GM19238 (cell line): ENCODE measurements at regions not wholly inside any gene's neighbourhood (a gene's known extent, or its start where the extent isn't known, plus 50 kb on each side); places are given as distances from the start of the nearest gene placed in this dataset.

Source experiments
- DNase-seq: peaks from one replicate; pipeline ENCODE4 v3.0.0; 2011; ENCODE audit warnings: low spot score; ENCODE audit not compliant: insufficient read length

DNA sequence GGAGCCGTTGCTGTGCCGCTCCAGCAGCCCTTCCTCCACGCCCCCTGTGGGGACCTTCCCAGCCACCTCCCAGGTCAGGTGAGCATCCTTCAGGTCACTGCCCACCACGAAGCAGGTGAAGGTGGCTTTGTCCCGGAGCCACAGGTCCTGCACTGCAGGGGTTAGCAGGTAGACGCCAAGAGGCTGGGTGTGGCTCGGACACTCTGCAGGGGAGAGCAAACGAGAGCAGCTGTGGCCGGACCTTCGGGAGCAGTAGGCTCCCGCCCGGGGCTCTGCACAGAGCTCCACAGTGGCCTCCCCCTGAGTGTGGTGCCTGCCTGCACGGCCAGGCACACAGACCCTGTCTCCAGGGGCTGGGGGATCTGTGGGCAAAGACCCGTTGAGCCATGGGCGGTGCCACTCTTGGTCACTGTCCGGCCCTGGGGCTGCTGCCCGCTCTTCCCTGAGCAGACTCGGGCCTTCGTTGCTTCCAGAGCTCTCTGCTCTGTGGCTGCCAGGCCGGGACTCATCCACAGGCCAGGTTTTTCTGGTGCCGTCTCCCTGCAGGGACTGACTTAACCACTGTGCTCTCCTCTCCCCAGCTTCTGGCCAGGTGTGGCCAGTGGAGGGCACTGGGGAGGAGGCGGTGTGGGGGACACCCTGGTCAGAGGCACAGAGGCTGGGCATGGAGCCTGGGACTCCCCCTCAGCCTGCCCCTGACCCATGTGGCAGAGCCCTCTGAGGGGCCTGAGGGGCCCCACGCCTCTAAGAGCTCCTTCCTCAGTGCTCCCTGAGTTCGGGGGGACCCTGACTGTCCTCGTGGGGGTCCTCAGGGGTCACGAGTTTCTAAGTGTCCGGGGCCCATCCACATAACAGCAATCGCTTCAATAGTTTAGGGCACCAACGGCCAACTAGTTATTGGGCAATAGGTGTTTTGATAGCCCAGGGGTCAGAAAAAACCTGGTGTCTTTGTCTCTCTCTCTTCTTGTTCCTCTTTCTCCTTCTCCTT, 314.9 kb downstream of the TMEM121 start:
- no peak for DNase-seq

DNA sequence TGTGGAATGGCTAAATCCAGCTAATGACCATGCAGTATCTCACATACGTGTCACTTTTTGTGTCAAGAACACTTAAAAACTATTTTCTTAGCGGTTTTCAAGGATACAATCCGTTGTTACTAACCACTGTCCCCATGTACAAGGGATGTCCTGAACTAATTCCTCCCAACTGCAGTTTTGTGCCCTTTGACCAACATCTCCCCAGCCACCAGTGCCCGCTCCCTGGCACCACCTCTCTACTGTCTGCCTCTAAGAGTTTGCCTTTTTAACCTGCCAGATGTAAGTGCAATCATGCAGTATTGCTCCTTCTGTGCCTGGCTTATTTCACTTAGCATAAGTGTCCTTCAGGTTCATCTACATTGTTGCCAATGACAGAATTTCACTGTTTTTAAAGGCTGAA, 315.7 kb downstream of the TMEM121 start:
- DNase-seq = no peak

DNA sequence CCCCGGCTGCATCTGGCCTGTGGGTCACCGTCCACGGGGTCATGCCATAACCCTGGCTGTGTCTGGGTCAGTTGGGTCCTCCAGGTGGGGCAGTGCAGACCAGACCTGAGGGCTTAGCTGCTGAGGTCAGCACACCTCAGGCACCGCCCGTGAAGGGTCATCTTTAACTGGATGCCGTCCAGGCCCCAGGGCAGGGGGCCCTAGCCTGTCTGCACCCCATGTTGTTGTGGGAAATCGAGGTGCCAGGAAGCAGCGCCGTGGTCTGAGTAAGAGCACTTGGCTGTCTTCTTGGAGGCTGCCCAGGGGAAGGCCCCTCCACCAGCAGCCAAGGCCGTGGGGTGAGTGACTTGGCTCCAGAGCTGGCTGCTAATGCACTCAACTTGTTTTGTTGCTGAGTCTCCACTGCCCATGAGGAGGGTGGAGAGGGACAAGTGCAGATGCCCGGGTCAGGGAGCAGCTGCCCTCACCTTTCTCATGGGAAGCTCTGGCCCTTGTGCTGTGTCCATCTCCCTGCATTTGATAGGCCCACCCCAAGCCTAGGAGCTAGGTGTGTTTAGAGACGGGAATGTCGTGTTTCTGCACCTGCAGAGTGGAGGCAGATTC, 317.2 kb downstream of the TMEM121 start:
- DNase-seq = no peak

DNA sequence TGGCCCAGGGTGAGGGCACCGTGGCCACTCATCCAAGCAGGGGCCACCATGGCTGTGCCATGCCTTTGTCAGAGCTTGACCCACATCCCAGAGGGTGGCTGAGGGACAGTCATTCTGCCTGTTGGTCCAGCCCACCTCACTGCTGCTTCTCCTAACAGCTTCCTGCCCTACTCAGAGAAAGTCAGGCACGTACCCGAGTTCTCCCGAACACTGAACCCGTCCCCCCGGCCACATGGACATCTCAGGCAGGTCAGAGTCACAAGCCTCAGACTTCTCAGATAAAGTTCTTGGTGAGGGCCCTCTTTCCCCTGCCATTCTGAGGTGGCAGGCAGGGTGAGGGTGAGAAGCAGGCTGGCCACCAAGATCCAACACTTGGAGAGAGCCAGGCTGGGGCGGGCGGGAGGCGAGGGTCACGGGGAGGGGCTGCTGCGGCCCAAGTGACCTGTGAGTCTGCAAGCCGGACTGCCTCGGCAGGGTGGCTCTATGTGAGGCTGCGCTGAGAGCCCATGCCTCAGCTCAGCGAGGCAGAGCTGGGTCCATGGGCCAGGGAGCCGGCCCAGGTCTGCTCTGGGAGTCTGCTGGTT, 317.8 kb downstream of the TMEM121 start:
- DNase-seq = no peak

DNA sequence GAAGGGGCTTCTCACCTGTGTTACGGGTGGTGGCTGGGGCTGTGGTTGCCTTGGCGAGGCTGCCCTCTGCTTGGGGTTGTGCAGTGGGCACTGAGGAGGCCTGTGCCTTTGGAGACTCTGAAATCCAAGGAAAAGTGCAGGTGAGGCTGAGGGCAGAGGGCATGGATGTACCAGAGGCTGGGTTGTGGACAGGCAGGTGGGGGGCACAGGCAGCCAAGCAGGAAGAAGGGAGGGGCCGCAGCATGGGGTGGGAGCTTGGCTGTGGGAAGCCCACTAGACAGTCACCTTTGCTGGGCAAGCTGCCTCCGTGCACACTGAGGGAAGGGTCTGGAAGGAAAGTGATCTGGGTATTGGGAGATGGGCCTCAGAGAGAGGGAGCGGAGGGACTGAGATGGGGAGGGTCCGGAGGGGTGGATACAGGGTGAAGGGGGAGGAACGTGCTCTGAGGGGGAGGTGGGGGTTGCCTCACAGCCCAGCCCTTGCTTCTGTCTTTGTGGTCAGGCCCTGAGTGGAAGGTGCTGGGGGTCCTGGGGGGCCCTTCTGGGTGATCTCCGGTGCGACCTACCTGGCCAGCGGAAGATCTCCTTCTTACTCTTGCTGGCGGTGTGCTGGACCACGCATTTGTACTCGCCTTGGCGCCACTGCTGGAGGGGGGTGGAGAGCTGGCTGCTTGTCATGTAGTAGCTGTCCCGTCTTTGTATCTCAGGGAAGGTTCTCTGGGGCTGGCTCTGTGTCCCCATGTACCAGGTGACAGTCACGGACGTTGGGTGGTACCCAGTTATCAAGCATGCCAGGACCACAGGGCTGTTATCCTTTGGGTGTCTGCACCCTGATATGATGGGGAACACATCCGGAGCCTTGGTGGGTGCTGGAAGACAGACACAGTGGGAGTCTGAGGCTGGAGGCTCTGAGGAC, 318.7 kb downstream of the TMEM121 start:
- DNase-seq = no peak

DNA sequence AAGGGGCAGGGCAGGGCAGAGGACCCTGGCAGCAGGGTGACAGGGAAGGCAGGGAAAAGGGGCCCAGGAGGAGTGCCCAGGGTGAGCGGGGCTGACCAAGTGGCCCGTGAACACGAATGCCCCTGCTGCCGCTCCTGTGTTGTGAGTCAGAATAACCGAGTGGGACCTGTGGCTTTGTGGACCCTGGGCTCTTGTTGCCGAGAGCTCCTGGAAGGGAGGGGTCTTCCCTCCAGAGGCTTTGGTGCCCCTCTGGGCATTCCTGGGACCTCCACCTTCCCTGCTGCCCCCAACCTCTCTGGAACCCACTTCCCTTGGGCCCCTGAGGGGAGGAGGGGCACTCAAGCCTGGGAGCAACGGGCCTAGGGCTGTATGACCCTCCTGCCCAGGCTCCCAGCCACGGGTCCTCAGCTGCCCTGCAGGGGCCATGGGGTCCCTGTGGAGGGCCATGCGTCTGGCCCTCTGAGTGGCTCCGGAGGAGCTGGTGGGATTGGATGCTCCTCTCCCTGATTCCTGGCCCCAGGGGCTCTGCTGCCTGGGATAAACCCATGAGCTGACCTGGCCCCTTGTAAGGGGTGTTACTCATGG, 319.4 kb downstream of the TMEM121 start:
- no peak for DNase-seq

DNA sequence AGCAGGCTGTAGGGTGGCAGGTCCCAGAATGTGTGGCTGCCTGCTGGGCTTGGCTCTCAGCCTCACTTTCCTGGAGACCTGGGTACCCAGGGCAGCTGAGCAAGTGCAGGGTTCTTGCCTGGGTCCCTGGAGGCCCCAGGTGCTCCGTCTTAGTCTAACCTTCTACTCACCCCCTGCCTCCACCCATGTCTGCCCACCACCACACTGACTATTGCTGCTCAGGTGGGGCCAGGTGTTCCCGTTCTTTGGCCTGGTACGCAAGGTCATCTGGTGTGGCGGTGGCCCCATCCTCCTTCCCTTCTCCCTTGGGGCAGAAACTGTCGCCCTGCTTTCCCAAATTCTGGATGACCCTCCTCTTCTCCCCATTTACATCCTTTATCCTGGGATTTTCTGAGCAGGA, 319.9 kb downstream of the TMEM121 start:
- DNase-seq = no peak

DNA sequence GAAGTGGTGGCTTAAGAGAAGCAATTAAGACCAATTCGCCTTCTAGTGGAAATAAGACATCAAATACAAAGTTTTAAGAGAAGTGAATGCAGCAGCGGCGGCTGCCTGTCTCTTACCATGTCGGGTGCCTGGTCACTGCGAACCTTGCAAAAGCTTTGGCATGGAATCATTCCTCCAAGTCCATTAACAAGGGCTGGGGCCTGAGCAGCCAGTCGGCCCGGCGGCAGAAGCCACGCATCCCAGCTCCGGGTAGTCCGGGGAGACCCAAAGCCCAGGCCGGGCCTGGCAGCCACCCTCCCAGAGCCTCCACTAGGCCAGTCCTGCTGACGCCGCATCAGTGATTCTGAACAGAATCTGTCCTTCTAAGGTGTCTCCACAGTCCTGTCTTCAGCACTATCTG, 321.0 kb downstream of the TMEM121 start:
- DNase-seq = no peak

DNA sequence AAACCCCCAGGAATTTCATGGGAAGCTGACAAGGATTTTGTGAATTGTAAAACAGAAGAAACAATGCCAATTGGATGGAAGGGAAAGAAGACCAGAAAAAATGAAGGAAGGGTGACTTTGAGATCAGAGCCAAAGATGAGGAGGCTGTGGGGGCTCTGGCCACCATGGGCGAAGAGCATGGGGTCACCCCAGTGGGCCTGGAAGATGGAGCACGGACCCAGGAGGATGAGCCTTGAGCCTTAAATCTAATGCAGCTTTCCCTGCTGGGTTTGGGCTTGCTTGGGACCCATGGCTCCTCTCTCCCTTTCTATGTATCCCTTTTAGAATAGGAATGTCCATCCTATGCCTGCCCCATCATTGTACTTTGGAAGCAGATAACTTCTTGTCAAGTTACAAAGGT, 322.2 kb downstream of the TMEM121 start:
- no peak for DNase-seq

DNA sequence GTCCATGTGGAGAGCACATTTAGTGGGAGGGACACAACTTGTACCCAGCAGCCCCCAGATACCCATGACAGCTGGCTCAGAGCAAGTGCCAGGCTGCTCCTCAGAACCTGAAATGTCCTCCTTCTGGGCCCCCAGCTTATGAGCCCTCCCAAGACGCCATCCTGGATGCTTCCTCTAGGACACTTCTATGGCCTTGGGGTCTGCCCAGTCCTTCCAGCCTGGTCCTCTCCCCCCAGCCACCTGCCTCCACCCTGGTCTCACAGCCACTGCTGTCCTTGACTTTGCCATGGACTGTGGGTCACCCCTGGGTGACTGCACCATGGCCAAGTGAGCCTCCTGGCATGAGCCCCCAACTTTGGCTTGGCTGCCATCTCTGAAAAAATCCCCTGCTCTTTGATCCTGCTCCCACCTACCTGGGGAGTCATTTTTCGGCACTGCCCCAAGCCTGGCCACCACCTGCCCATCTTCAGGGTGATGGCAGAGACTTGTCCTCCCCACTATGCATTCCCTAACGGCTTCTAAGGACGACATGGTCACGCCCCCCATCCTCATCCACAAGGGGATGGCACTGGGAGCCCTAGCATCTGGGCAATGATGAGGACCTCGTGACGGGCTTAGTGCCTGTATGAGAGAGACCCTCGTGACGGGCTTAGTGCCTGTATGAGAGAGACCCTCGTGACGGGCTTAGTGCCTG, 323.7 kb downstream of the TMEM121 start:
- no peak for DNase-seq

DNA sequence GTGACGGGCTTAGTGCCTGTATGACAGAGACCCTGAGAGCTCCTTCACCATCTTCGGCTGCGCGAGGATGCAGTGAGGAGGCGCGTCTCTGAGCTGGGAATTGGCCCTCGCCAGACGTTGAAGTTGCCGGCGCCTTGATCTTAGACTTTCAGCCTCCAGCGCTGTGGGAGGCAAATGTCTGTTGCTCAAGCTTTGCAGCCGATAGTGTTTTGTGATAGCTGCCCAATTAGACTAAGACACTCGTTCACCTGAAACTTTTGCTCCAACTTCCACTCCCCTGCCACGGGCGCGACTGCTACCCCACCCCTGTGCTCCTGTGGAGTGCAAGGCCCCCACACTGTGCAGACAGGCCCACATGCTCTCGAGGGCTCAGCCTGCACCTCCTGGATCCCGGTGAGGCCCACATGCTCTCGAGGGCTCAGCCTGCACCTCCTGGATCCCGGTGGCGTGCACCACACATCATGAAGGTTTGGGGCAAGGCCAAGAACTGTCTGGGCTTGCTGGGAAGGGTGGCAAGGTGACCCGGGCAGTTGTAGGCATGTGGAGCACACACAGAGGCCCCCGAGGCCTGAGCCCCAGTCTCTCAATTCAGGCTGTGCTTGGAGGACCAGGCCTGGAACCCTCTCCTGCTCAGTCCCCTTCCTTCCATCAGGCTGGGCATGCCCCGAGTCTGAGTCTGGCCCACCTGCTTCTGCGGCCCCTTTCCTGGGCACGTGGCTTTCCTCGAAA, 324.6 kb downstream of the TMEM121 start:
- no peak for DNase-seq

DNA sequence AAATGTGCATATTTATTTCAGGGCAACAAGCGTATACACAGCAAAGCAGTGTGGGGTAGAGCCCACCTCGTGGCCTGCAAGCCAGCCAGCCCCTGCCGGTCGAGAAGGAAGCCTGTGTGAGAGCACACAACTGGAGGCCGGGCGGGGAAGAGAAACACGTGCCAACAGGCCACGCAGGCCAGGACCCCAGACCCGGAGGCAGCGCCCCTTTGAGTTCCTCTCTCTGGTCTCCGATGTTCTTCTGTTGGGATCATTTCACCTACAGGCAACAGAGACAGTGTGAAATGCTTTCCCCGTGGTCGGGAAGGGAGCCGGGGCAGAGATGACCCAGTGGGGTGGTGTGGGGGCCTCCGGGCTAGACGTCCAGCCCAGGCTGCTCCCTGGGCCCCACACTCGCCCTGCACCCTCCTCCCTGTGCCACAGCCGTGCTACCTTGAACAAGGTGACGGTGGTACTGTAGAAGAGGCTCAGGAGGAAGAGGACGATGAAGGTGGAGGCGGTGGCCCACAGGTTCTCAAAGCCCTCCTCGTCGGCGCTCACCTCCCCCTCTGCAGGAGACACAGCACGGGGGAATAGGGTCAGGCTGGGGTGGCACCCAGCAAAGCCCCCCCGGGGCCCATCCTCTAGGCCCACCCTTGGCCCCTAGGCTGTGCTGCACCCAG, 325.5 kb downstream of the TMEM121 start:
- DNase-seq = no peak

DNA sequence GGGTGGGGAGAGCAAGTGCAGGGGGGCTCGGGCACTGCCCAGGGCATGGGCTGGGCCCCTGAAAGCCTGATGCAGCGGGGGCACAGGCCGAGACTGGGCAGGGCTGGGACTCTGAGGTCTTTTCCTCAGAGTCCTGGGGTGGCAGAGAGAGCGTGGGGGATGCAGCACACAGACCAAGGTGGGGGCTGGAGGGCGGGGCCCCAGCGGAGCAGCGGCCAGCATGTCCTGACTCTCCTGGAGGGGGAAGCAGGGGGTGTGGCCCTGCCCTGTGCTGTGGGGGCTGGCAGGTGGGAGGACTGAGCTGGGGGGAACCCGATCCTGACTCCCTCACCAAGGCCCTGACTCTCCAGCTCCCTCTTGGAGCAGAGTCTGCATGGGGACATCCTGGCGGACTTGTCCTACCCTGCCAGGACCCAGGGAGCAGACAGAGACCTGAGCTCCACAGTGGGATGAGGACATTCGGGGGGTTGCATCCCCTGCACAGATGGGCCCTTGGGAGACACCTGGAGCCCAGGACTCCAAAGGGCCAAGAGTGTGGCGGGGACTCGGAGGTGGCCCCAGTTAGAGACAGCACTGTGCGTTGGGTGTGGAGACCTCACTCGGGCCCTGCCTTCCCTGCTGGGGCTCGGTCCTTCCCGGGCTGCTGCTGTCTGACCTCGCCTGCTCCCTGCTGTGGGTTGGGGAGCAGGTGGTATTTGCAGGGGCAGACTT, 326.1 kb downstream of the TMEM121 start:
- no peak for DNase-seq

DNA sequence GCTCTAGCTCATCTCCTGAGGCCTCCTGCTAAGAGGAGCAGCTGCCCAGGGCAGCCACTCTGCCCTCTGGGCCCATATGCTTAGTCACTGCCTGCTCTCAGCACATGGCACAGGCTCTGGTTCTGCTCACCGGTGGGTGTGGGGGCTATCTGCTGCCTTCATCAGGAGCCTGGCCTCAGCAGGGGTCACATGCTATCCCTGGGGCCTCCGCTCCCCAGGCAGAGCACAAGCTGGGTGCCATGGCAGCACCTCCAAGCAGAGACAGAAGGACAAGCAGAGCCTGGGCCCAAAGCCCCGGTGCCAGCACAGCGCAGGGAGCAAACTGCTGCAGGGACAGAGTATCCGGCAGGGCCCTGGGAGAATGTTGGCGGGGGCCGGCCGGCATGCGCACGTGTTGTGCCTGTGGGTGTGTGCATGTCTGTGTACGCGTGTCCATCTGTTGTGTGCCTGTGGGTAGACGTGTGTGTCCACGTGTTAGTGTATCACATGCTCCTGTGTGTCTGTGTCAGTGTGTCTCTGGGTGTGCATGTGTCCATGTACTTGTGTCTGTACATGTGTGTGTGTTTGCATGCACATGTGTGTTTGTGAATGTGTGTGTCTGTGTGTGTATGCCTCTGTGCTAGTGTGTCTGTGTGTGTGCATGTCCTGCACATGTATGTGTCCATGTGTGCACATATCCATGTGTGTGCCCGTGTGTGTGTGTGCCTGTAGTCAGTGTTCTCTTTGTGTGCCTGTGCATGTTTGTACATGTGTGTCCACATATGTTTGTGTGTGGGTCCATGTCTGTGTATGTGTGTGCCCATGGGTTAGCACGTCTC, 326.9 kb downstream of the TMEM121 start:
- no peak for DNase-seq

DNA sequence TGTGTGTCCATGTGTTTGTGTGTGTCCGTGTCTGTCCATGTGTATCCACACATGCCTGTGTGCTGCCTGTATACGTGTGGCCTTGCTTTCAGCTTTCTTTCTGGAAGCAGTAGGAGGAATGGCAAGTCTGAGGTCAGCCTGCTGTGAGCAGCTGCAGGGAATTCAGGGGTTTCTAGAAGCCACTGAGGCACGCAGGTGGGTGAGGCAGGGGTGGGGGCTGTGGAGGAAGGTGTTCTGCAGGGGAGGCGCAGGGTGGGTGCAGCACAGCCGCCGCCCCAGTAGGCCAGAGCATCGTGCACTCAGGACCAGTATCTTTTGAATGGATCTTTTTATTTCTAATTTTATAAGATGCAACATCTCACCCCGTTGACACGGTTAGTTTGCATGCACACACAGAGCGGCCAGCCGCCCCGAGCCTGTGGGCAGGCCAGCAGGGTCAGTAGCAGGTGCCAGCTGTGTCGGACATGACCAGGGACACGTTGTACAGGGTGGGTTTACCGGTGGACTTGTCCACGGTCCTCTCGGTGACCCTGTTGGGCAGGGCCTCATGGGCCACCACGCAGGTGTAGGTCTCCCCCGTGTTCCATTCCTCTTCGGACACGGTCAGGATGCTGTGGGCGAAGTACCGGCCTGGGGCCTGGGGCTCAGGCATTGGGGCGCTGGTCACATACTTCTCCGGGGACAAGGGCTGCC, 327.7 kb downstream of the TMEM121 start:
- DNase-seq = no peak

DNA sequence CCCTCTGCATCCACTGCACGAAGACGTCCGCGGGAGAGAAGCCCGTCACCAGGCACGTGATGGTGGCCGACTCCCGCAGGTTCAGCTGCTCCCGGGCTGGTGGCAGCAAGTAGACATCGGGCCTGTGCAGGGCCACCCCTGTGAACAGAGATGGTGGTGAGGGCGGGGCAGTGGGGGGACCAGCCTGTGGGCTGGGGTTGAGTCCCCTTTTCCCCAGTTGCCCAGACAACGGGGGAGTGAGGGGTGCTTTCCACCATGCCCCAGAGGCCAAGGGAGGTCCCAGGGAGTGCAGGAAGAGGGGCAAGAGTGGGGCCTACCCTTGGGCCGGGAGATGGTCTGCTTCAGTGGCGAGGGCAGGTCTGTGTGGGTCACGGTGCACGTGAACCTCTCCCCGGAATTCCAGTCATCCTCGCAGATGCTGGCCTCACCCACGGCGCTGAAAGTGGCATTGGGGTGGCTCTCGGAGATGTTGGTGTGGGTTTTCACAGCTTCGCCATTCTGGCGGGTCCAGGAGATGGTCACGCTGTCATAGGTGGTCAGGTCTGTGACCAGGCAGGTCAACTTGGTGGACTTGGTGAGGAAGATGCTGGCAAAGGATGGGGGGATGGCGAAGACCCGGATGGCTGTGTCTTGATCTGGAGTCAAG, 328.3 kb downstream of the TMEM121 start:
- DNase-seq = no peak
